ENCODE measurements at regions not wholly inside any gene's neighbourhood (a gene's known extent, or its start where the extent isn't known, plus 50 kb on each side); places are given as distances from the start of the nearest gene placed in this dataset.

- no peaks in the 10 kb centered on the region for H3K27me3 ChIP-seq (replicated peaks; ENCODE audit: insufficient read depth)
- no peaks in the 10 kb centered on the region for H3K9me3 ChIP-seq
- 92% methylated on average over 11 of the region's 11 CpGs for WGBS
- H3K4me3 ChIP-seq = no peak overlapping the region
- no peak overlapping the region for H3K27ac ChIP-seq
- no peak for DNase-seq (ENCODE audit: low spot score)
- no peaks in the 10 kb centered on the region for H3K36me3 ChIP-seq
- TF ChIP-seq POLR2AphosphoS5 (IDR thresholded peaks at IDR 0.05) (no peak), POLR2A (IDR thresholded peaks at IDR 0.05) (no peak), CTCF (IDR thresholded peaks at IDR 0.05) (no peak)
- intact Hi-C loops (cut with DNase I) = no loop called here
- no peaks in the 10 kb centered on the region for H3K4me1 ChIP-seq (replicated peaks)
Observed at GRCh38 chr22:27447289-27447688, 354.3 kb downstream of the MN1 start.

DNA sequence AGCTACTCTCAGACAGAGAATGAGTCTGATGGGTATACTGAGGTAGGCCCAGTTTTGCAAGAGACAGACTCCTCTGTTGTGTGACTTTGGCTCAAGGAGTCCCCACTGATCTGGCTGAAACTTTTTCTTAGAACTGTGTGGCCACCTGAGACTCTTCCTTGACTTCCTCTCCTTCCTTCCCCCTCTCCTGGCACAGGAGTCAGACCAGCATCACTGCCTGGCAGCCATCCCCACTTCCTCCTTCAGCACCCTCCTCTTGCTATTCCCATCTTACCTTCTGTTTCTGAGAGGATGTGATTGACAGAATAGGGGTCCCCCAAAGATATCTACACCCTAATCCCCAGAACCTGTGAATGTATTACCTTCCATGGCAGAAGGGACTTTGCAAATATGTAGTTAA is 351.1 kb downstream of the MN1 start:
- TF ChIP-seq POLR2A (IDR thresholded peaks at IDR 0.05) = no peak
- TF ChIP-seq CTCF (IDR thresholded peaks at IDR 0.05) = no peak
- TF ChIP-seq POLR2AphosphoS5 (IDR thresholded peaks at IDR 0.05) = no peak
- no peak overlapping the region for H3K27ac ChIP-seq
- no peak for DNase-seq (ENCODE audit: low spot score)
- intact Hi-C loops (cut with DNase I) = no loop called here
- H3K4me1 ChIP-seq (replicated peaks) = no peaks in the 10 kb centered on the region
- no peaks in the 10 kb centered on the region for H3K27me3 ChIP-seq (replicated peaks; ENCODE audit: insufficient read depth)
- H3K36me3 ChIP-seq = no peaks in the 10 kb centered on the region
- no peak overlapping the region for H3K4me3 ChIP-seq
- H3K9me3 ChIP-seq = no peaks in the 10 kb centered on the region

DNA sequence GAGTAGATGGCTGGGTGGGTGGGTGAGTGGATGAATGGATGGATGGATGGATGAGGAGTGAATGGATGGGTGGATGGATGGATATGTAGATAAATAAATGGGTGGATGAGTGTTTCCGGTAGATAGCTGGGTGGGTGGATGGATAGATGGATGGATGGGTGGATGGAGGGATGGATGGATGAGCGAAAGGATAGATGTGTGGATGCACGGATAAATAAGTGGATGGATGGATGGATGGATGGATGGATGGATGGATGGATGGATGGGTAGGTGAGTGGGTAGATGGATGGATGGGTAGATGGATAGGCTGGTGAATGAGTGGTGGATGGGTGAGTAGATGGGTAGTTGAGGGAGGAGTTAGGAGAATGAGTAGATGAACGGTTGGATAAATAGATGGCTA is 349.3 kb downstream of the MN1 start:
- H3K36me3 ChIP-seq = no peaks in the 10 kb centered on the region
- H3K4me1 ChIP-seq (replicated peaks) = no peaks in the 10 kb centered on the region
- no peaks in the 10 kb centered on the region for H3K27me3 ChIP-seq (replicated peaks; ENCODE audit: insufficient read depth)
- no peak for DNase-seq (ENCODE audit: low spot score)
- H3K9me3 ChIP-seq = no peaks in the 10 kb centered on the region
- TF ChIP-seq POLR2A (IDR thresholded peaks at IDR 0.05) (no peak), POLR2AphosphoS5 (IDR thresholded peaks at IDR 0.05) (no peak), CTCF (IDR thresholded peaks at IDR 0.05) (no peak)
- intact Hi-C loops (cut with DNase I) = no loop called here
- H3K4me3 ChIP-seq = no peak overlapping the region
- WGBS = 92% methylated on average over 4 of the region's 4 CpGs
- H3K27ac ChIP-seq = no peak overlapping the region

- 80% methylated on average over 4 of the region's 4 CpGs for WGBS
Observed at GRCh38 chr22:27452922-27453321, 348.6 kb downstream of the MN1 start.

More at GRCh38 chr22:27452922-27453321, 348.6 kb downstream of the MN1 start:
- no peaks in the 10 kb centered on the region for H3K36me3 ChIP-seq
- H3K4me1 ChIP-seq (replicated peaks) = no peaks in the 10 kb centered on the region
- no peak for DNase-seq (ENCODE audit: low spot score)
- H3K27ac ChIP-seq = no peak overlapping the region
- H3K4me3 ChIP-seq = no peak overlapping the region
- intact Hi-C loops (cut with DNase I) = no loop called here
- TF ChIP-seq POLR2AphosphoS5 (IDR thresholded peaks at IDR 0.05) = no peak
- no peak for TF ChIP-seq POLR2A (IDR thresholded peaks at IDR 0.05)
- no peak for TF ChIP-seq CTCF (IDR thresholded peaks at IDR 0.05)
- no peaks in the 10 kb centered on the region for H3K9me3 ChIP-seq
- no peaks in the 10 kb centered on the region for H3K27me3 ChIP-seq (replicated peaks; ENCODE audit: insufficient read depth)

All from prostate gland (tissue), 2 donors.